ENCODE measurements at regions not wholly inside any gene's neighbourhood (a gene's known extent, or its start where the extent isn't known, plus 50 kb on each side); places are given as distances from the start of the nearest gene placed in this dataset.

DNA sequence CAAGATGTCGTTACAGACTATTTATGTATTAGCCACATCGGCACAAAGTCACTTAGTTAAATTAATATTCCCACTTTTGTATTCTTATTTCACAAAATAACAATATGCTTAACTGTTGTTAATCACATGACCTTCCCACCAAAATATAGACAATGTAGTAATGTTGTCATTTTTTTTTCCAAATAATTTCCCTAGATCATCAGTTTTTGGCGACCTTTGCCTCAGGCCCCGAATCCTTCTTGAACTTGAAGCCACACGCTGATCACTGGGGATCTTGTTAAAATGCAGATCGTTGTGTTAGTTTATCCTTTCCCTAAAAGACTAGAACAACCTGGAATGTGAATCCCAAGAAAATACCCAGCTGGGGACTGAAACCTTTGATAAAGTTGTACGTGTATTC, 497.6 kb downstream of the SUCLG1 start:
- no peaks in the 10 kb centered on the region for H3K36me3 ChIP-seq (ENCODE audit: insufficient read depth, insufficient read length, low read length)
- no peak for DNase-seq (ENCODE audit: low read depth, low spot score)

GRCh38 chr2:83960371-83960770, 498.7 kb downstream of the SUCLG1 start:
- no peaks in the 10 kb centered on the region for H3K36me3 ChIP-seq (ENCODE audit: insufficient read depth, insufficient read length, low read length)
- DNase-seq (ENCODE audit: low read depth, low spot score), result no peak
- no peak overlapping the region for H3K9ac ChIP-seq (ENCODE audit: insufficient read length, low read depth)
- no peaks in the 10 kb centered on the region for H3K27me3 ChIP-seq (ENCODE audit: insufficient read depth, insufficient read length)
- H3K9me3 ChIP-seq (ENCODE audit: insufficient read depth, low read length), result no peaks in the 10 kb centered on the region
- TF ChIP-seq ZNF274 (IDR thresholded peaks at IDR 0.05; ENCODE audit: low read depth, low read length), result no peak
- TF ChIP-seq SUZ12 (IDR thresholded peaks at IDR 0.05; ENCODE audit: extremely low read depth, insufficient read depth, insufficient read length), result no peak
- no peak for TF ChIP-seq YY1 (IDR thresholded peaks at IDR 0.05; ENCODE audit: insufficient read depth, insufficient read length)
- H3K4me3 ChIP-seq (ENCODE audit: insufficient read length, low read depth), result no peak overlapping the region
- no peaks in the 10 kb centered on the region for H3K4me1 ChIP-seq (ENCODE audit: insufficient read depth, insufficient read length)

More for the DNA sequence above, 497.6 kb downstream of the SUCLG1 start:
- no peak overlapping the region for H3K4me3 ChIP-seq (ENCODE audit: insufficient read length, low read depth)
- H3K9me3 ChIP-seq (ENCODE audit: insufficient read depth, low read length), result no peaks in the 10 kb centered on the region
- H3K4me1 ChIP-seq (ENCODE audit: insufficient read depth, insufficient read length), result no peaks in the 10 kb centered on the region
- no peak overlapping the region for H3K9ac ChIP-seq (ENCODE audit: insufficient read length, low read depth)
- TF ChIP-seq SUZ12 (IDR thresholded peaks at IDR 0.05; ENCODE audit: extremely low read depth, insufficient read depth, insufficient read length), result no peak
- no peak for TF ChIP-seq ZNF274 (IDR thresholded peaks at IDR 0.05; ENCODE audit: low read depth, low read length)
- TF ChIP-seq YY1 (IDR thresholded peaks at IDR 0.05; ENCODE audit: insufficient read depth, insufficient read length), result no peak
- H3K27me3 ChIP-seq (ENCODE audit: insufficient read depth, insufficient read length), result no peaks in the 10 kb centered on the region

- Histone ChIP-seq H3K27me3 (ENCODE audit: insufficient read depth, insufficient read length) (no peaks in the 10 kb centered on the region), H3K4me1 (ENCODE audit: insufficient read depth, insufficient read length) (no peaks in the 10 kb centered on the region), H3K9ac (ENCODE audit: insufficient read length, low read depth) (no peak overlapping the region), H3K36me3 (ENCODE audit: insufficient read depth, insufficient read length, low read length) (no peaks in the 10 kb centered on the region), H3K4me3 (ENCODE audit: insufficient read length, low read depth) (no peak overlapping the region), H3K9me3 (ENCODE audit: insufficient read depth, low read length) (no peaks in the 10 kb centered on the region)
- DNase-seq (ENCODE audit: low read depth, low spot score), result no peak
- no peak for TF ChIP-seq ZNF274 (IDR thresholded peaks at IDR 0.05; ENCODE audit: low read depth, low read length)
- no peak for TF ChIP-seq SUZ12 (IDR thresholded peaks at IDR 0.05; ENCODE audit: extremely low read depth, insufficient read depth, insufficient read length)
- TF ChIP-seq YY1 (IDR thresholded peaks at IDR 0.05; ENCODE audit: insufficient read depth, insufficient read length), result no peak
These were observed 499.8 kb downstream of the SUCLG1 start for GRCh38 chr2:83959266-83959665.

DNA sequence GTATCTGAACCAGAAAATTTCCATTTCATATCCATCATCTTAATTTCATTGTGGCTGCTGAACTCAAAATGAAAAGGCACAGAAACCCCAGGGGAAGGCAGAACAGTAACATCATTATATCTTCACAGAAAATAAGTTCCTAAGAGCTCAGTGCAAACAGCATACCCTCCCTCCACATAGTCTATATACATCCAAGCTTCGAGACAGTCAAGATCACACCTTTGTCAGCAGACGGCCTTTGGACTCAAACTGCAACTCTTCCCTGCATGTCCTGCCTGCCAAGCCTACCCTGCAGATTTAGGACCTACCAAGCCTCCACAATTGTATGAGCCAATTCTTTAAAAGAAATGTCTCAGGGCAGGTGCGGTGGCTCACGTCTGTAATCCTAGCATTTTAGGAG, 502.1 kb downstream of the SUCLG1 start:
- Histone ChIP-seq H3K9me3 (ENCODE audit: insufficient read depth, low read length) (no peaks in the 10 kb centered on the region), H3K4me1 (ENCODE audit: insufficient read depth, insufficient read length) (no peaks in the 10 kb centered on the region), H3K9ac (ENCODE audit: insufficient read length, low read depth) (no peak overlapping the region), H3K27me3 (ENCODE audit: insufficient read depth, insufficient read length) (no peaks in the 10 kb centered on the region), H3K36me3 (ENCODE audit: insufficient read depth, insufficient read length, low read length) (no peaks in the 10 kb centered on the region), H3K4me3 (ENCODE audit: insufficient read length, low read depth) (no peak overlapping the region)
- no peak for TF ChIP-seq ZNF274 (IDR thresholded peaks at IDR 0.05; ENCODE audit: low read depth, low read length)
- no peak for TF ChIP-seq YY1 (IDR thresholded peaks at IDR 0.05; ENCODE audit: insufficient read depth, insufficient read length)
- no peak for TF ChIP-seq SUZ12 (IDR thresholded peaks at IDR 0.05; ENCODE audit: extremely low read depth, insufficient read depth, insufficient read length)
- DNase-seq (ENCODE audit: low read depth, low spot score), result no peak

DNA sequence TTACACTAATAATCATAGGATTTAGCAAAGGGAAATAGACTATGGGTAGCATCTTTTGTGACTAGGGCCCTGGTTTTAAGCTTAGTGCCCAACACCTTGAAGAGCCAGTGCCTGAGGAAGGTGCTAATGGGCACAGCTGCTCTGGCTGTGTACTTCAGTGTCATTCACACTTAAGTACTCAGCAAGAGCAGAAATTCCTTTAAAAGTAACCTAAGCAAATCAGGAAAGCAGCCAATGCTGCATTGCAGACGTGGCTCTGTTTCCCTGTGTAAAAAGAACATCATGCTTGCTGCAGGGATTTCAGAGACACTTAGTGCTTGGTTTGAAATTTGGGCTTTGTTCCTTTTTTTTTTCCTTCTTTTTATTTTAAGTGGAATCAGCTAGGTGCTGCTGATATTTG, 505.4 kb downstream of the SUCLG1 start:
- H3K9me3 ChIP-seq (ENCODE audit: insufficient read depth, low read length), result no peaks in the 10 kb centered on the region
- no peak overlapping the region for H3K4me3 ChIP-seq (ENCODE audit: insufficient read length, low read depth)
- TF ChIP-seq ZNF274 (IDR thresholded peaks at IDR 0.05; ENCODE audit: low read depth, low read length), result no peak
- TF ChIP-seq SUZ12 (IDR thresholded peaks at IDR 0.05; ENCODE audit: extremely low read depth, insufficient read depth, insufficient read length), result no peak
- TF ChIP-seq YY1 (IDR thresholded peaks at IDR 0.05; ENCODE audit: insufficient read depth, insufficient read length), result no peak
- no peak overlapping the region for H3K9ac ChIP-seq (ENCODE audit: insufficient read length, low read depth)
- DNase-seq (ENCODE audit: low read depth, low spot score), result no peak
- H3K4me1 ChIP-seq (ENCODE audit: insufficient read depth, insufficient read length), result no peaks in the 10 kb centered on the region
- no peaks in the 10 kb centered on the region for H3K36me3 ChIP-seq (ENCODE audit: insufficient read depth, insufficient read length, low read length)
- no peaks in the 10 kb centered on the region for H3K27me3 ChIP-seq (ENCODE audit: insufficient read depth, insufficient read length)

- Histone ChIP-seq H3K36me3 (ENCODE audit: insufficient read depth, insufficient read length, low read length) (no peaks in the 10 kb centered on the region), H3K27me3 (ENCODE audit: insufficient read depth, insufficient read length) (no peaks in the 10 kb centered on the region), H3K4me1 (ENCODE audit: insufficient read depth, insufficient read length) (no peaks in the 10 kb centered on the region), H3K4me3 (ENCODE audit: insufficient read length, low read depth) (no peak overlapping the region), H3K9me3 (ENCODE audit: insufficient read depth, low read length) (no peaks in the 10 kb centered on the region), H3K9ac (ENCODE audit: insufficient read length, low read depth) (no peak overlapping the region)
- no peak for TF ChIP-seq YY1 (IDR thresholded peaks at IDR 0.05; ENCODE audit: insufficient read depth, insufficient read length)
- TF ChIP-seq ZNF274 (IDR thresholded peaks at IDR 0.05; ENCODE audit: low read depth, low read length), result no peak
- no peak for TF ChIP-seq SUZ12 (IDR thresholded peaks at IDR 0.05; ENCODE audit: extremely low read depth, insufficient read depth, insufficient read length)
- DNase-seq (ENCODE audit: low read depth, low spot score), result no peak
These were observed 507.6 kb downstream of the SUCLG1 start for GRCh38 chr2:83951378-83951947.

GRCh38 chr2:83949361-83949760, 509.7 kb downstream of the SUCLG1 start:
- TF ChIP-seq ZNF274 (IDR thresholded peaks at IDR 0.05; ENCODE audit: low read depth, low read length) (no peak), SUZ12 (IDR thresholded peaks at IDR 0.05; ENCODE audit: extremely low read depth, insufficient read depth, insufficient read length) (no peak), YY1 (IDR thresholded peaks at IDR 0.05; ENCODE audit: insufficient read depth, insufficient read length) (no peak)
- no peak for DNase-seq (ENCODE audit: low read depth, low spot score)
- Histone ChIP-seq H3K4me1 (ENCODE audit: insufficient read depth, insufficient read length) (no peaks in the 10 kb centered on the region), H3K4me3 (ENCODE audit: insufficient read length, low read depth) (no peak overlapping the region), H3K9me3 (ENCODE audit: insufficient read depth, low read length) (no peaks in the 10 kb centered on the region), H3K36me3 (ENCODE audit: insufficient read depth, insufficient read length, low read length) (no peaks in the 10 kb centered on the region), H3K9ac (ENCODE audit: insufficient read length, low read depth) (no peak overlapping the region), H3K27me3 (ENCODE audit: insufficient read depth, insufficient read length) (no peaks in the 10 kb centered on the region)

All from NT2/D1 (cell line).